ENCODE measurements at regions not wholly inside any gene's neighbourhood (a gene's known extent, or its start where the extent isn't known, plus 50 kb on each side); places are given as distances from the start of the nearest gene placed in this dataset.

GRCh38 chr13:59178344-59178743 lies 985.4 kb downstream of the DIAPH3 start:
- no peak for DNase-seq

- no peak for DNase-seq
These were observed 981.5 kb downstream of the DIAPH3 start for GRCh38 chr13:59182241-59182640.

GRCh38 chr13:59197397-59197796 lies 966.3 kb downstream of the DIAPH3 start:
- no peak for DNase-seq

- no peak for DNase-seq
These were observed 961.9 kb downstream of the DIAPH3 start for GRCh38 chr13:59201841-59202240.

- DNase-seq: no peak
These were observed 959.9 kb downstream of the DIAPH3 start for GRCh38 chr13:59203855-59204254.

- no peak for DNase-seq
These were observed 958.2 kb downstream of the DIAPH3 start for GRCh38 chr13:59205501-59205900.

GRCh38 chr13:59208405-59209195 lies 955.1 kb downstream of the DIAPH3 start:
- no peak for DNase-seq

- no peak for DNase-seq
These were observed 953.2 kb downstream of the DIAPH3 start for GRCh38 chr13:59210543-59210942.

GRCh38 chr13:59211606-59212005 lies 952.1 kb downstream of the DIAPH3 start:
- DNase-seq: no peak

GRCh38 chr13:59229401-59229800 lies 934.3 kb downstream of the DIAPH3 start:
- no peak for DNase-seq

GRCh38 chr13:59229861-59230260 lies 933.9 kb downstream of the DIAPH3 start:
- DNase-seq: no peak

- DNase-seq: no peak
These were observed 933.1 kb downstream of the DIAPH3 start for GRCh38 chr13:59230484-59231264.

- DNase-seq: no peak
These were observed 927.3 kb downstream of the DIAPH3 start for GRCh38 chr13:59236309-59236919.

- no peak for DNase-seq
These were observed 926.8 kb downstream of the DIAPH3 start for GRCh38 chr13:59236944-59237343.

- DNase-seq: no peak
These were observed 916.6 kb downstream of the DIAPH3 start for GRCh38 chr13:59247171-59247570.

GRCh38 chr13:59250336-59251189 lies 913.2 kb downstream of the DIAPH3 start:
- DNase-seq: no peak

- DNase-seq: no peak
These were observed 904.3 kb downstream of the DIAPH3 start for GRCh38 chr13:59259165-59260000.

- no peak for DNase-seq
These were observed 901.7 kb downstream of the DIAPH3 start for GRCh38 chr13:59261928-59262488.

- DNase-seq: no peak
These were observed 900.2 kb downstream of the DIAPH3 start for GRCh38 chr13:59263531-59263930.

GRCh38 chr13:59266478-59267063 lies 897.2 kb downstream of the DIAPH3 start:
- no peak for DNase-seq

GRCh38 chr13:59269476-59269875 lies 894.3 kb downstream of the DIAPH3 start:
- DNase-seq: no peak

Data from hematopoietic multipotent progenitor cell treated with erythropoietin and hydrocortisone succinate and interleukin-3 and kit ligand, for 6 days (in vitro differentiated cells).